Neural crest cell (in vitro differentiated cells): ENCODE measurements at regions not wholly inside any gene's neighbourhood (a gene's known extent, or its start where the extent isn't known, plus 50 kb on each side); places are given as distances from the start of the nearest gene placed in this dataset.

Source experiments
- DNase-seq: peaks from one replicate; pipeline ENCODE4 v3.0.0; 2021; ENCODE audit warnings: low read depth, mixed read lengths, low spot score
- H3K27ac Mint-ChIP-seq: one replicate; pipeline ENCODE4 v1.8.0; 2021; ENCODE audit warnings: mild to moderate bottlenecking, mixed read lengths; ENCODE audit not compliant: unreplicated experiment
- H3K27me3 Mint-ChIP-seq: 2 replicates; pipeline ENCODE4 v1.8.0; 2021; ENCODE audit warnings: low read depth, mild to moderate bottlenecking, mixed read lengths
- H3K36me3 Mint-ChIP-seq: 2 replicates; pipeline ENCODE4 v1.8.0; 2021; ENCODE audit warnings: low read depth, mild to moderate bottlenecking, mixed read lengths
- H3K4me1 Mint-ChIP-seq: 2 replicates; pipeline ENCODE4 v1.8.0; 2021; ENCODE audit warnings: mixed read lengths
- H3K4me3 Mint-ChIP-seq: one replicate; pipeline ENCODE4 v1.8.0; 2021; ENCODE audit warnings: mild to moderate bottlenecking, mixed read lengths
- H3K9me3 Mint-ChIP-seq: 2 replicates; pipeline ENCODE4 v1.8.0; 2021; ENCODE audit warnings: mixed read lengths
- TF ChIP-seq, protein P1 (sequence below): fragments of 200-600 bp; sonication (generic); conservative IDR thresholded peaks from 2 replicates; pipeline ENCODE4 v1.5.0; 2021; ENCODE audit warnings: antibody characterized with exemption, mild to moderate bottlenecking

- Mint-ChIP-seq H3K4me3 (no peak overlapping the region), H3K36me3 (peaks cover 3% of the 10 kb centered on the region), H3K4me1 (no peaks in the 10 kb centered on the region), H3K27ac (no peak overlapping the region), H3K9me3 (peaks cover 3% of the 10 kb centered on the region), H3K27me3 (peaks cover 2% of the 10 kb centered on the region)
- DNase-seq, result no peak
- TF ChIP-seq, protein P1, sequence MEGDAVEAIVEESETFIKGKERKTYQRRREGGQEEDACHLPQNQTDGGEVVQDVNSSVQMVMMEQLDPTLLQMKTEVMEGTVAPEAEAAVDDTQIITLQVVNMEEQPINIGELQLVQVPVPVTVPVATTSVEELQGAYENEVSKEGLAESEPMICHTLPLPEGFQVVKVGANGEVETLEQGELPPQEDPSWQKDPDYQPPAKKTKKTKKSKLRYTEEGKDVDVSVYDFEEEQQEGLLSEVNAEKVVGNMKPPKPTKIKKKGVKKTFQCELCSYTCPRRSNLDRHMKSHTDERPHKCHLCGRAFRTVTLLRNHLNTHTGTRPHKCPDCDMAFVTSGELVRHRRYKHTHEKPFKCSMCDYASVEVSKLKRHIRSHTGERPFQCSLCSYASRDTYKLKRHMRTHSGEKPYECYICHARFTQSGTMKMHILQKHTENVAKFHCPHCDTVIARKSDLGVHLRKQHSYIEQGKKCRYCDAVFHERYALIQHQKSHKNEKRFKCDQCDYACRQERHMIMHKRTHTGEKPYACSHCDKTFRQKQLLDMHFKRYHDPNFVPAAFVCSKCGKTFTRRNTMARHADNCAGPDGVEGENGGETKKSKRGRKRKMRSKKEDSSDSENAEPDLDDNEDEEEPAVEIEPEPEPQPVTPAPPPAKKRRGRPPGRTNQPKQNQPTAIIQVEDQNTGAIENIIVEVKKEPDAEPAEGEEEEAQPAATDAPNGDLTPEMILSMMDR, result no peak
These were observed 376.0 kb downstream of the TFEC start for GRCh38 chr7:115654384-115655214.

GRCh38 chr7:115649429-115649828 lies 381.1 kb downstream of the TFEC start:
- Mint-ChIP-seq H3K27me3 (no peaks in the 10 kb centered on the region), H3K9me3 (peaks cover 3% of the 10 kb centered on the region), H3K4me1 (no peaks in the 10 kb centered on the region), H3K4me3 (no peak overlapping the region), H3K36me3 (peaks cover 3% of the 10 kb centered on the region), H3K27ac (no peak overlapping the region)
- TF ChIP-seq, protein P1, result no peak
- DNase-seq, result no peak

- Mint-ChIP-seq H3K27me3 (no peaks in the 10 kb centered on the region), H3K4me3 (no peak overlapping the region), H3K4me1 (no peaks in the 10 kb centered on the region), H3K36me3 (peaks cover 3% of the 10 kb centered on the region), H3K27ac (no peak overlapping the region), H3K9me3 (peaks cover 3% of the 10 kb centered on the region)
- DNase-seq, result no peak
- TF ChIP-seq, protein P1, result no peak
These were observed 382.9 kb downstream of the TFEC start for GRCh38 chr7:115647712-115648111.

GRCh38 chr7:115642194-115642593 lies 388.4 kb downstream of the TFEC start:
- Mint-ChIP-seq H3K4me3 (no peak overlapping the region), H3K9me3 (peaks cover 4% of the 10 kb centered on the region), H3K27me3 (no peaks in the 10 kb centered on the region), H3K4me1 (no peaks in the 10 kb centered on the region), H3K27ac (no peak overlapping the region), H3K36me3 (no peaks in the 10 kb centered on the region)
- no peak for DNase-seq
- TF ChIP-seq, protein P1, result no peak

DNA sequence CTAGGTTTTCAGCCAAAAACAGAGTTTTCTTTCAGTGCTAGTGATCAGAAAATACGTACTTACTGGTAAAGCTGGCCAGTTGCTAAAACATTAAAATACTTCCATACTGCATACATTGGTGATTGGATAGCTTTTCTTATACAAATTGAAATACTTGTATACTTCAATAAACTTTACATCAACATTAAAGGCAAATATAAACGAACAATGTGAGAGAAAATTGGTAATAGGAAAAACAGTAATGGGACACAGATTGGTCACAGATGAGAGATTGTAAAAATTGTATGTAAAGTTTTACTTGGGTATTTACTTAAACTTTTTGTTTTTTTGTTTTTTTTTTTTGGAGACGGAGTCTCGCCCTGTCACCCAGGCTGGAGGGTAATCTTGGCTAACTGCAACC lies 391.7 kb downstream of the TFEC start:
- H3K9me3 Mint-ChIP-seq, result peaks cover 4% of the 10 kb centered on the region
- H3K27me3 Mint-ChIP-seq, result no peaks in the 10 kb centered on the region
- H3K4me3 Mint-ChIP-seq, result no peak overlapping the region
- TF ChIP-seq, protein P1, result no peak
- no peak for DNase-seq
- no peaks in the 10 kb centered on the region for H3K36me3 Mint-ChIP-seq
- H3K27ac Mint-ChIP-seq, result no peak overlapping the region
- no peaks in the 10 kb centered on the region for H3K4me1 Mint-ChIP-seq
